Ishikawa (cell line): ENCODE measurements at regions not wholly inside any gene's neighbourhood (a gene's known extent, or its start where the extent isn't known, plus 50 kb on each side); places are given as distances from the start of the nearest gene placed in this dataset.

ENCODE experiments used
- EP300 ChIP-seq: IDR thresholded peaks from 2 replicates; pipeline ENCODE4 v1.6.1; 2012; ENCODE audit warnings: borderline replicate concordance
- FOXM1 ChIP-seq: IDR thresholded peaks from 2 replicates; pipeline ENCODE4 v1.6.1; 2012; ENCODE audit warnings: low read depth, borderline replicate concordance
- MAX ChIP-seq: IDR thresholded peaks from 2 replicates; pipeline ENCODE4 v1.6.1; 2012
- NFIC ChIP-seq: IDR thresholded peaks from 2 replicates; pipeline ENCODE4 v1.6.1; 2012
- RAD21 ChIP-seq: IDR thresholded peaks from 2 replicates; pipeline ENCODE4 v1.6.1; 2012; ENCODE audit warnings: low read depth
- REST ChIP-seq: IDR thresholded peaks from 2 replicates; pipeline ENCODE4 v1.6.1; 2012; ENCODE audit warnings: low read depth, mild to moderate bottlenecking
- TAF1 ChIP-seq: IDR thresholded peaks from 2 replicates; pipeline ENCODE4 v1.6.1; 2012; ENCODE audit warnings: low read depth, mild to moderate bottlenecking
- USF1 ChIP-seq: IDR thresholded peaks from 2 replicates; pipeline ENCODE4 v1.6.1; 2012

- no peak for TF ChIP-seq REST
- TF ChIP-seq TAF1: no peak
- TF ChIP-seq RAD21: no peak
- no peak for TF ChIP-seq EP300
- no peak for TF ChIP-seq MAX
- TF ChIP-seq FOXM1: no peak
- no peak for TF ChIP-seq USF1
- TF ChIP-seq NFIC: no peak
These were observed 219.9 kb downstream of the SPRY2 start for GRCh38 chr13:80121038-80121437.
